Mesothelial cell of epicardium (in vitro differentiated cells): ENCODE measurements at regions not wholly inside any gene's neighbourhood (a gene's known extent, or its start where the extent isn't known, plus 50 kb on each side); places are given as distances from the start of the nearest gene placed in this dataset.

Source experiments
- DNase-seq, 2 experiments: peaks; one replicate each; pipeline ENCODE4 v3.0.0; 2021; ENCODE audit warnings: low spot score in 2 of 2; ENCODE audit not compliant: unreplicated experiment in 2 of 2
- H3K27ac Mint-ChIP-seq: 2 replicates; pipeline ENCODE4 v1.8.0; 2021; ENCODE audit warnings: mixed read lengths
- H3K27me3 Mint-ChIP-seq: 2 replicates; pipeline ENCODE4 v1.8.0; 2021; ENCODE audit warnings: low read depth, mixed read lengths
- H3K36me3 Mint-ChIP-seq: 2 replicates; pipeline ENCODE4 v1.8.0; 2021; ENCODE audit warnings: mixed read lengths
- H3K4me1 Mint-ChIP-seq: 2 replicates; pipeline ENCODE4 v1.8.0; 2021; ENCODE audit warnings: mixed read lengths
- H3K4me3 Mint-ChIP-seq: 2 replicates; pipeline ENCODE4 v1.8.0; 2021; ENCODE audit warnings: mild to moderate bottlenecking, moderate library complexity, mixed read lengths
- H3K9me3 Mint-ChIP-seq: 2 replicates; pipeline ENCODE4 v1.8.0; 2021; ENCODE audit warnings: mixed read lengths
- TF ChIP-seq, protein P1 (sequence below): fragments of 200-600 bp; sonication (generic); IDR thresholded peaks from one replicate; pipeline ENCODE4 v1.5.0; 2021; ENCODE audit warnings: antibody characterized with exemption; ENCODE audit not compliant: unreplicated experiment

GRCh38 chr6:1007159-1007558 lies 304.7 kb upstream of the FOXQ1 start:
- H3K4me3 Mint-ChIP-seq = no peak overlapping the region
- H3K4me1 Mint-ChIP-seq = peaks cover 13% of the 10 kb centered on the region
- no peak for DNase-seq
- H3K27ac Mint-ChIP-seq = no peak overlapping the region
- TF ChIP-seq, protein P1, sequence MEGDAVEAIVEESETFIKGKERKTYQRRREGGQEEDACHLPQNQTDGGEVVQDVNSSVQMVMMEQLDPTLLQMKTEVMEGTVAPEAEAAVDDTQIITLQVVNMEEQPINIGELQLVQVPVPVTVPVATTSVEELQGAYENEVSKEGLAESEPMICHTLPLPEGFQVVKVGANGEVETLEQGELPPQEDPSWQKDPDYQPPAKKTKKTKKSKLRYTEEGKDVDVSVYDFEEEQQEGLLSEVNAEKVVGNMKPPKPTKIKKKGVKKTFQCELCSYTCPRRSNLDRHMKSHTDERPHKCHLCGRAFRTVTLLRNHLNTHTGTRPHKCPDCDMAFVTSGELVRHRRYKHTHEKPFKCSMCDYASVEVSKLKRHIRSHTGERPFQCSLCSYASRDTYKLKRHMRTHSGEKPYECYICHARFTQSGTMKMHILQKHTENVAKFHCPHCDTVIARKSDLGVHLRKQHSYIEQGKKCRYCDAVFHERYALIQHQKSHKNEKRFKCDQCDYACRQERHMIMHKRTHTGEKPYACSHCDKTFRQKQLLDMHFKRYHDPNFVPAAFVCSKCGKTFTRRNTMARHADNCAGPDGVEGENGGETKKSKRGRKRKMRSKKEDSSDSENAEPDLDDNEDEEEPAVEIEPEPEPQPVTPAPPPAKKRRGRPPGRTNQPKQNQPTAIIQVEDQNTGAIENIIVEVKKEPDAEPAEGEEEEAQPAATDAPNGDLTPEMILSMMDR = no peak
- H3K9me3 Mint-ChIP-seq = peaks cover 3% of the 10 kb centered on the region
- H3K36me3 Mint-ChIP-seq = no peaks in the 10 kb centered on the region
- H3K27me3 Mint-ChIP-seq = peaks cover 23% of the 10 kb centered on the region

DNA sequence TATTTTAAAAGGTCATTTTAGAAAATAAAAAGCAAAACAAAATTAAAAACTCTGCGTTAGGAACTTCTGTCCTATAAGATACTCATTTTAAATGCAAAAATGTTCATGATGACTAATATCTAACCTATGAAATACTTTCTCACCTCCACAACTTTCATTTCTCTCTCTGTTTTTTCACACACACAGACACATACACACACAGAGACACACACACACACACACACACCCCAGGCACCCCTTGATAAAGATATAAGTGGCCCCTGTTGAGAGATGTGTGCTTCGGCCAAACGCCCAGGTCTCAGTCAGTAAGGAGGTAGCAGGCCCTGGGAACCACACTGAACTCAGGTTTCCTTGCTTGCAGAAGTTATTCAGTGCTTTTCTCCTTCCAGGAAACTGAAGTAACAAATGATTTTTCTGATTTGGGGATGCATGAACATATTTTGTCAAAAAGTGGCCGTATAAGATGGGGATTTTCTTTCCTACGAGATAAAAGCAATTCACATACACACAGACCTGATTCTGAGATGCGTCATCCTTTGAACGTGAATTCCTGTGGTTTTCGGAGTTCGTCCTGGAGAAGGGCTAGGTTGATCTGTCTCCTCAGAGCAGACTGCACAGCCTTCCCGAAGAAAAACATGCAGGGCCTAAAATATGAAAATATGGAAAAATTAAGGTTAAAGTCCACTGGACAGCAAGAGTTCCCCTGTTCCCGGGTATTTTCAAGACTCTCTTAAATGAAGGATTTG lies 306.8 kb upstream of the FOXQ1 start:
- Mint-ChIP-seq H3K36me3 (no peaks in the 10 kb centered on the region), H3K4me3 (no peak overlapping the region), H3K27ac (peak overlapping the region; percentile 71), H3K4me1 (peaks cover 5% of the 10 kb centered on the region), H3K27me3 (peaks cover 25% of the 10 kb centered on the region), H3K9me3 (no peaks in the 10 kb centered on the region)
- no peak for DNase-seq
- TF ChIP-seq, protein P1 = no peak

DNA sequence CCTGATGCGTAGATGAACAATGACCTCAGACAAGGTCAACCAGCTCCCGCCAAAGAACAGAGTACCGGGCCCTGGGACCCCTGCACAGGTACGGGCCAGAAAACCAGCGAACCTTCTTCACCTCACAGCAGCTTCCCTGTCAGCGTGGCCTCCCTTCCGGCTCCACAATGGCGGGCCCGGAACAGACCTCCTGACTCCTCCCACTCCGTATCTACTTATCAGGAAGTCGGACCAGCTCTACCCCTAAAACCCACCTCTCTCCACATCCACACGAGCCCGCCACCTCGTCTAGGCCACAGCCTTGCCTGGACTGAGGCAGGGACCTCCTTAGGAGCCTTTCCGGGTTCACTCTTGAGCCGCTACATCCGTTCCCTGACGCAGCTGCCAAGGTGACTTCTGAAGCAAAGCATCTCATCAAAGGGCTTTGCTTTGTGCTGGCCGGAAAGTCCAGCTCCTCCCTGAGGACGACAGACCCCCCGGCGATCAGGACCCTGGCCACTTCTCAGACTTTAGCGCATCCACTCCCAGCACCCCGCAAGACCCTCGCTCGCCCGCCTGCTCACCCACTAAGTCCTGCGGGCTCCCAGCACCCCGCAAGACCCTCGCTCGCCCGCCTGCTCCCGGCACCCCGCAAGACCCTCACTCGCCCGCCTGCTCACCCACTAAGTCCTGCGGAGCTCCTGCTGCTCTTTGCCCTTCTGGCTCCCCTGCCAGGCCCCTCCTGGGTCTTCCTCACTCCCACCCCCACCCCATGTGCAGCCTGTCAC lies 308.3 kb upstream of the FOXQ1 start:
- TF ChIP-seq, protein P1 = no peak
- H3K4me3 Mint-ChIP-seq = no peak overlapping the region
- H3K27me3 Mint-ChIP-seq = peaks cover 26% of the 10 kb centered on the region
- H3K36me3 Mint-ChIP-seq = no peaks in the 10 kb centered on the region
- H3K4me1 Mint-ChIP-seq = peaks cover 5% of the 10 kb centered on the region
- H3K27ac Mint-ChIP-seq = no peak overlapping the region
- H3K9me3 Mint-ChIP-seq = no peaks in the 10 kb centered on the region
- DNase-seq = no peak

DNA sequence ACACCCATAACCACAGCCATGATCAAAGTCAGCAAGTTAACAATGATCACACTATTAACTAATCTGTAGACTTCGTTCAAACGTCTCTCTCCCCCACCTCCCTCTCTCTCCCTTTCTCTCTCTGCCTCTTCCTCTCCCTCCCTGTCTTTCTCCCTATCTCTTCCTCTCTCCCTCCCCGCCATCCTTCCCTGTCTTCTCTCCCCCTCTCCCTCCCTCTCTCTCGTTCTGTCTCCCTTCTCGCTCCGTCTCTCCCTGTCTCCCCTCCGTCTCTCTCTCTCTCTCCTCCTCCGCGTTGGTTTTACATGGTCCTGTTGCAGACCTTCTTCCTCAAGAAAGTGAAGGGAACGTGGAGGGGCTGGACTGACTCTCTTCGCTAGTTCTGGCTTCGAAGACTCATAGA lies 308.9 kb upstream of the FOXQ1 start:
- Mint-ChIP-seq H3K27me3 (peaks cover 31% of the 10 kb centered on the region), H3K9me3 (no peaks in the 10 kb centered on the region), H3K4me3 (no peak overlapping the region), H3K4me1 (peaks cover 5% of the 10 kb centered on the region), H3K27ac (no peak overlapping the region), H3K36me3 (no peaks in the 10 kb centered on the region)
- no peak for DNase-seq
- TF ChIP-seq, protein P1 = no peak

DNA sequence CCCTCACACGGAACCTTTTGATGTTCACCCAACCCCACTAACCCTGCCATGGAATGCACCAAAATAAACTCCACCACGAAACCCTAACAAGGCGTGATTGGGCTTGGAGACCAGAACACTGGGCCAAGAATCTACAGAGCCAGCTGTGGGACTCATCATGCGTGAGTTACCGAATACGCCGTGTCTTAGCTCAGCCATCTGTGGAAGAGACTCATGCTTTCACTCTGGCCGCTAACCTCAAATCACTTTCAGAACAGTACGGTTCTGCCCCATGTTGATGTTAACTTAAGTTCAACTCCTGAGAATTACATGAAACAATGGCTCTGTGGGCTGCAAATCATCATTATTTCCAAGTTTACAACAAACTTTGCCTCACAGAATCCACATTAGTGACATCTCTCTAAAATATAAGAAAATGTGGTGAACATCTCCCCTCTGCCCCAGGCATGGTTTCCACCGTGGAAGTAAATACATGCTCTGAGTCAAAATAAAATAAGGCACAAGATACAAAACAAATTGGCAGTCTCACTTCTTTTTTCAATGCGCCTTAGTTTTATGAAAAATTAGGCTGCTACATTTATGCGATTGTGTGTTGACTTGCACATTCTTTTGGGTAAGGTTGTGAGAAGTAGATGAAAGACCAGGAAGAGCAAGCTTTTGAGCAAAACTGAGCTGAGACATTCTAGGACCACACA lies 308.9 kb upstream of the EXOC2 start:
- Mint-ChIP-seq H3K9me3 (no peaks in the 10 kb centered on the region), H3K36me3 (no peaks in the 10 kb centered on the region), H3K27me3 (peaks cover 42% of the 10 kb centered on the region), H3K4me1 (peaks cover 5% of the 10 kb centered on the region), H3K4me3 (no peak overlapping the region), H3K27ac (no peak overlapping the region)
- no peak for DNase-seq
- TF ChIP-seq, protein P1 = no peak
